NCI-H2107 treated with DMSO at 0.1 percent for 48 hours (cell line): ENCODE measurements at regions not wholly inside any gene's neighbourhood (a gene's known extent, or its start where the extent isn't known, plus 50 kb on each side); places are given as distances from the start of the nearest gene placed in this dataset.
"Not testable (repeated sequence)": the region's sequence is repeated elsewhere in the genome, so short reads cannot be mapped to it uniquely, and the experiment has no call there.

Experiments
- DNase-seq: peaks from one replicate; lab custom pipeline; 2025; ENCODE audit not compliant: unreplicated experiment; lab: John Stamatoyannopoulos, UW

GRCh38 chr12:74328623-74329022 is 209.0 kb upstream of the ATXN7L3B start:
- no peak for DNase-seq

- DNase-seq: no peak
Observed at GRCh38 chr12:74334780-74335179, 202.9 kb upstream of the ATXN7L3B start.

- DNase-seq: no peak
Observed at GRCh38 chr12:74337951-74338350, 199.7 kb upstream of the ATXN7L3B start.

GRCh38 chr12:74339211-74339610 is 198.4 kb upstream of the ATXN7L3B start:
- no peak for DNase-seq

GRCh38 chr12:74349925-74350324 is 187.7 kb upstream of the ATXN7L3B start:
- DNase-seq: no peak

GRCh38 chr12:74365178-74365964 is 172.3 kb upstream of the ATXN7L3B start:
- peak; percentile 1 for DNase-seq

GRCh38 chr12:74370608-74371216 is 166.9 kb upstream of the ATXN7L3B start:
- no peak for DNase-seq

- DNase-seq: no peak
Observed at GRCh38 chr12:74379114-74379513, 158.5 kb upstream of the ATXN7L3B start.

- no peak for DNase-seq
Observed at GRCh38 chr12:74381958-74382357, 155.7 kb upstream of the ATXN7L3B start.

GRCh38 chr12:74382983-74383382 is 154.7 kb upstream of the ATXN7L3B start:
- no peak for DNase-seq

GRCh38 chr12:74391283-74391682 is 146.4 kb upstream of the ATXN7L3B start:
- no peak for DNase-seq

- no peak for DNase-seq
Observed at GRCh38 chr12:74393272-74393671, 144.4 kb upstream of the ATXN7L3B start.

- no peak for DNase-seq
Observed at GRCh38 chr12:74394647-74395046, 143.0 kb upstream of the ATXN7L3B start.

- no peak for DNase-seq
Observed at GRCh38 chr12:74401035-74401434, 136.6 kb upstream of the ATXN7L3B start.

- DNase-seq: no peak
Observed at GRCh38 chr12:74401966-74402365, 135.7 kb upstream of the ATXN7L3B start.

GRCh38 chr12:74403221-74403470 is 134.5 kb upstream of the ATXN7L3B start:
- DNase-seq: not testable (repeated sequence)

GRCh38 chr12:74408601-74409166 is 129.0 kb upstream of the ATXN7L3B start:
- no peak for DNase-seq

GRCh38 chr12:74412606-74413230 is 124.9 kb upstream of the ATXN7L3B start:
- DNase-seq: no peak

- DNase-seq: peak; percentile 12
Observed at GRCh38 chr12:74415633-74416032, 122.0 kb upstream of the ATXN7L3B start.

GRCh38 chr12:74418573-74418972 is 119.1 kb upstream of the ATXN7L3B start:
- DNase-seq: no peak

GRCh38 chr12:74424778-74425177 is 112.9 kb upstream of the ATXN7L3B start:
- no peak for DNase-seq

- no peak for DNase-seq
Observed at GRCh38 chr12:74426091-74426490, 111.5 kb upstream of the ATXN7L3B start.
